ENCODE measurements at regions not wholly inside any gene's neighbourhood (a gene's known extent, or its start where the extent isn't known, plus 50 kb on each side); places are given as distances from the start of the nearest gene placed in this dataset.

DNA sequence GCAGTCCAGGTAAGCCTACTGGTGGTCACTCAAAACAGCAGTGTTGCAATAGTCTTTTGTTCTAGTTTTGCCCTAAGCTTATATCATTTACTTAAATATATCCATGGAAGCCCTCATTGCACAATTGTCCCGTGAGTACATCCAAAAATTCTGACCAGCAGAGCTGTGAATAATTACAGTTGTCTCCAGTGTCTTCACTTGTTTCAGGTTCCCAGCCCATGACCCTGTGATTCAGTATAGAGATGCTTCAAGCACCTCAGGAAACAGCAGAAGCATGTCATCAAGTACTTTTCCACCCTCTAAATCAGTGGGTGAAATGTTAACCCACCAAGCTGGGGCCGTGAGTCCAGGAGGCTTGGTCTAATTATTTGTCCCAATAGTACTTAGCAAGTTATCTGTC lies 214.9 kb upstream of the RPS6KA3 start:
- TF ChIP-seq CTCF (conservative IDR thresholded peaks at IDR 0.05; ENCODE audit: low read length) (no peak), EZH2phosphoT487 (IDR thresholded peaks at IDR 0.05; ENCODE audit: borderline replicate concordance, low read depth, low read length) (no peak)
